H1 (cell line): ENCODE measurements at regions not wholly inside any gene's neighbourhood (a gene's known extent, or its start where the extent isn't known, plus 50 kb on each side); places are given as distances from the start of the nearest gene placed in this dataset.
"Not testable (repeated sequence)": the region's sequence is repeated elsewhere in the genome, so short reads cannot be mapped to it uniquely, and the experiment has no call there.

ENCODE experiments used
- CTCF ChIA-PET: fragments of 300-600 bp; sonication (Branson Sonifier 250); formaldehyde crosslinking; loops from one replicate; lab custom pipeline; 2021; ENCODE audit not compliant: partially characterized antibody; lab: Charles Lee
- POLR2A ChIA-PET: fragments of 300-600 bp; sonication (Branson Sonifier 250); formaldehyde crosslinking; loops from one replicate; lab custom pipeline; 2021; ENCODE audit warnings: inconsistent platforms; ENCODE audit not compliant: partially characterized antibody; lab: Charles Lee
- DNase-seq, 2 experiments: peaks; one replicate each; pipeline versions ENCODE4 v3.0.0 to v3.0.0-alpha.2; 2010 to 2022; ENCODE audit warnings: low spot score in 2 of 2, low read depth in 1 of 2, mixed read lengths in 1 of 2
- FAIRE-seq: peaks from 2 replicates; lab custom pipeline; 2011; peaks lifted over from hg19 to GRCh38; lab: Jason Lieb, UNC
- H2AFZ ChIP-seq: 2 replicates; pipeline ENCODE4 v1.8.1; 2012; ENCODE audit warnings: low read length, inconsistent platforms
- H2AK5ac ChIP-seq: 2 replicates; pipeline ENCODE4 v1.6.1; 2013; ENCODE audit warnings: low read depth, low read length
- H2BK120ac ChIP-seq: replicated peaks from 2 replicates; pipeline ENCODE3; 2013; ENCODE audit warnings: low read depth, low read length, inconsistent platforms
- H2BK12ac ChIP-seq: 2 replicates; pipeline ENCODE4 v1.6.1; 2013; ENCODE audit warnings: low read depth, low read length
- H2BK15ac ChIP-seq: 2 replicates; pipeline ENCODE4 v1.6.1; 2013; ENCODE audit warnings: low read length
- H2BK20ac ChIP-seq: 2 replicates; pipeline ENCODE4 v1.6.1; 2013; ENCODE audit warnings: low read length
- H2BK5ac ChIP-seq: 2 replicates; pipeline ENCODE4 v1.6.1; 2013; ENCODE audit warnings: low read depth, low read length
- H3K14ac ChIP-seq: 2 replicates; pipeline ENCODE4 v1.6.1; 2013; ENCODE audit warnings: inconsistent platforms; ENCODE audit not compliant: insufficient read length
- H3K18ac ChIP-seq: 2 replicates; pipeline ENCODE4 v1.6.1; 2013; ENCODE audit warnings: low read length; ENCODE audit errors: extremely low read depth
- H3K23ac ChIP-seq: 2 replicates; pipeline ENCODE4 v1.6.1; 2013; ENCODE audit warnings: inconsistent platforms; ENCODE audit not compliant: insufficient read length
- H3K23me2 ChIP-seq: 2 replicates; pipeline ENCODE4 v1.6.1; 2013; ENCODE audit warnings: low read depth, low read length
- H3K27ac ChIP-seq: 2 replicates; pipeline ENCODE4 v1.6.1; 2011; ENCODE audit warnings: low read depth, low read length, inconsistent platforms
- H3K27me3 ChIP-seq, 4 experiments: replicated peaks in 1 of 4; 1 replicate in 1 of 4; 2 replicates in 3 of 4; pipeline versions ENCODE4 v1.6.1 to v1.8.1; 2011 to 2013; ENCODE audit warnings: low read length in 3 of 4, mild to moderate bottlenecking in 3 of 4, inconsistent platforms in 2 of 4, mixed read lengths in 2 of 4, moderate library complexity in 1 of 4; ENCODE audit not compliant: control insufficient read depth in 3 of 4, insufficient read depth in 3 of 4; ENCODE audit errors: extremely low read depth in 1 of 4
- H3K36me3 ChIP-seq, 4 experiments: 2 replicates each; pipeline versions ENCODE4 v1.6.1 to v1.8.1; 2011 to 2013; ENCODE audit warnings: mild to moderate bottlenecking in 4 of 4, low read length in 3 of 4, moderate library complexity in 2 of 4, control low read depth in 1 of 4, inconsistent platforms in 1 of 4; ENCODE audit not compliant: insufficient read depth in 4 of 4, control insufficient read depth in 2 of 4
- H3K4ac ChIP-seq: replicated peaks from 2 replicates; pipeline ENCODE3; 2013; ENCODE audit warnings: low read length, low read depth, mixed read lengths, inconsistent platforms; ENCODE audit not compliant: insufficient read length
- H3K4me1 ChIP-seq, 4 experiments: replicated peaks in 1 of 4; 1 replicate in 1 of 4; 2 replicates in 3 of 4; pipeline versions ENCODE4 v1.6.1 to v1.8.1; 2011 to 2013; ENCODE audit warnings: low read length in 3 of 4, inconsistent platforms in 2 of 4, mixed read lengths in 1 of 4; ENCODE audit not compliant: insufficient read depth in 4 of 4, control insufficient read depth in 3 of 4
- H3K4me2 ChIP-seq, 2 experiments: 2 replicates each; pipeline versions ENCODE4 v1.6.1 to v1.8.1; 2011 to 2013; ENCODE audit warnings: low read depth in 2 of 2, low read length in 2 of 2, control low read depth in 1 of 2, inconsistent platforms in 1 of 2, mild to moderate bottlenecking in 1 of 2; ENCODE audit not compliant: insufficient read depth in 1 of 2
- H3K4me3 ChIP-seq, 4 experiments: fragments of 200-600, 300-600 bp in 1 of 4; sonication (generic), shearing (Covaris generic), sonication (Bioruptor Twin) in 1 of 4; 2 replicates each; pipeline versions ENCODE4 v1.5.1 to v1.8.1; 2011 to 2016; ENCODE audit warnings: low read length in 4 of 4, low read depth in 3 of 4, control low read depth in 2 of 4, inconsistent platforms in 2 of 4, mild to moderate bottlenecking in 2 of 4, mixed read lengths in 1 of 4, moderate library complexity in 1 of 4; ENCODE audit not compliant: insufficient read depth in 2 of 4; ENCODE audit errors: extremely low read depth in 1 of 4
- H3K56ac ChIP-seq: replicated peaks from 2 replicates; pipeline ENCODE3; 2013; ENCODE audit warnings: low read depth, mild to moderate bottlenecking, mixed read lengths, low read length, inconsistent platforms; ENCODE audit not compliant: insufficient read length
- H3K79me1 ChIP-seq: 2 replicates; pipeline ENCODE4 v1.6.1; 2013; ENCODE audit warnings: low read depth, low read length, control low read depth
- H3K79me2 ChIP-seq, 2 experiments: 2 replicates each; pipeline versions ENCODE4 v1.6.1 to v1.8.1; 2012 to 2013; ENCODE audit warnings: low read length in 2 of 2, mild to moderate bottlenecking in 2 of 2, inconsistent platforms in 1 of 2; ENCODE audit not compliant: insufficient read depth in 2 of 2, control insufficient read depth in 1 of 2
- H3K9ac ChIP-seq, 4 experiments: replicated peaks in 1 of 4; 1 replicate in 1 of 4; 2 replicates in 3 of 4; pipeline versions ENCODE4 v1.6.1 to v1.8.1; 2011 to 2013; ENCODE audit warnings: low read depth in 3 of 4, low read length in 3 of 4, control low read depth in 2 of 4, mild to moderate bottlenecking in 2 of 4, moderate library complexity in 2 of 4, inconsistent platforms in 1 of 4; ENCODE audit errors: extremely low read depth in 1 of 4
- H3K9me3 ChIP-seq, 2 experiments: 2 replicates each; pipeline versions ENCODE4 v1.6.1 to v1.8.1; 2012 to 2013; ENCODE audit warnings: mild to moderate bottlenecking in 2 of 2, moderate library complexity in 2 of 2, control low read depth in 1 of 2, inconsistent platforms in 1 of 2, low read depth in 1 of 2, low read length in 1 of 2, mixed read lengths in 1 of 2; ENCODE audit not compliant: insufficient read depth in 2 of 2
- H4K20me1 ChIP-seq, 2 experiments: replicated peaks in 1 of 2; 2 replicates each; pipeline versions ENCODE3 to v1.8.1; 2011 to 2013; ENCODE audit warnings: inconsistent platforms in 2 of 2, low read length in 2 of 2, mild to moderate bottlenecking in 1 of 2; ENCODE audit not compliant: insufficient read depth in 2 of 2, control insufficient read depth in 1 of 2
- H4K5ac ChIP-seq: 2 replicates; pipeline ENCODE4 v1.6.1; 2013; ENCODE audit warnings: low read length, low read depth, mixed read lengths, inconsistent platforms; ENCODE audit not compliant: insufficient read length
- H4K8ac ChIP-seq: 2 replicates; pipeline ENCODE4 v1.8.0; 2013; ENCODE audit warnings: mild to moderate bottlenecking, moderate library complexity, low read length, inconsistent platforms; ENCODE audit not compliant: insufficient read depth; ENCODE audit errors: extremely low read depth
- H4K91ac ChIP-seq: replicated peaks from 2 replicates; pipeline ENCODE3; 2013; ENCODE audit warnings: low read length, mixed read lengths, inconsistent platforms; ENCODE audit not compliant: insufficient read length
- MAX ChIP-seq: IDR thresholded peaks from 2 replicates; pipeline ENCODE4 v1.6.1; 2012; ENCODE audit warnings: inconsistent platforms
- WGBS, 2 experiments: shearing (Covaris generic) in 1 of 2; methylation state at CpG; one replicate each; pipeline versions ENCODE4 v1.1.6 to v1.1.7; 2013 to 2015; ENCODE audit warnings: low lambda C conversion rate in 2 of 2, mixed read lengths in 2 of 2, inconsistent platforms in 1 of 2, low coverage in 1 of 2, missing lambda C conversion rate in 1 of 2; ENCODE audit not compliant: insufficient replicate concordance in 2 of 2, insufficient coverage in 1 of 2, insufficient read length in 1 of 2; ENCODE audit errors: extremely low coverage in 1 of 2, missing lambda C conversion rate in 1 of 2; 5-methylcytosine and 5-hydroxymethylcytosine counted together

GRCh38 chr1:58169160-58169559 is 377.4 kb downstream of the OMA1 start:
- H3K4me1 ChIP-seq, H2BK15ac ChIP-seq, H3K27ac ChIP-seq, H3K4ac ChIP-seq, H4K8ac ChIP-seq, H3K79me1 ChIP-seq, H3K4me3 ChIP-seq, H4K5ac ChIP-seq, H3K56ac ChIP-seq, H3K27me3 ChIP-seq, H3K36me3 ChIP-seq, H3K14ac ChIP-seq, H2BK120ac ChIP-seq, H3K9me3 ChIP-seq, H4K20me1 ChIP-seq, H2BK5ac ChIP-seq, DNase-seq, H3K79me2 ChIP-seq, H4K91ac ChIP-seq, H2AFZ ChIP-seq, POLR2A ChIA-PET, H3K23ac ChIP-seq, H3K23me2 ChIP-seq, H3K9ac ChIP-seq, H2AK5ac ChIP-seq: not testable (repeated sequence)
- FAIRE-seq = peak; percentile 83
- CTCF ChIA-PET = interaction anchor here (1.1 kb wide), 1 partner anchor 35 kb away, joined by 3 read pairs; no protein-coding TSS in a partner anchor
- peak; percentile 59 for TF ChIP-seq MAX
- peak overlapping the region; percentile 19; the same call in 1 of the 2 replicates for H2BK12ac ChIP-seq
- 0 out of 4 replicates have a peak overlapping the region, but pooled peaks of 1 of the 2 experiments have one; percentile 20 for H3K4me2 ChIP-seq
- H2BK20ac ChIP-seq = peak overlapping the region; percentile 40; the same call in 1 of the 2 replicates
- 39% methylated on average over 3 of the region's 3 CpGs; no CpG with 5 or more reads in 1 of the 2 experiments for WGBS, 2 experiments
- peak overlapping the region; percentile 71; the same call in 1 of the 2 replicates for H3K18ac ChIP-seq

- H3K4me3 ChIP-seq, H3K4ac ChIP-seq, H2AFZ ChIP-seq, H4K8ac ChIP-seq, H3K4me2 ChIP-seq, H2BK12ac ChIP-seq, H3K27me3 ChIP-seq, H3K14ac ChIP-seq, H3K9ac ChIP-seq, H2AK5ac ChIP-seq, H3K18ac ChIP-seq, H3K56ac ChIP-seq, H3K79me2 ChIP-seq, DNase-seq, H3K9me3 ChIP-seq, H3K4me1 ChIP-seq, H2BK20ac ChIP-seq, H3K36me3 ChIP-seq, H3K23me2 ChIP-seq, H2BK5ac ChIP-seq, H3K27ac ChIP-seq, POLR2A ChIA-PET, FAIRE-seq, H4K91ac ChIP-seq, H2BK120ac ChIP-seq, H3K79me1 ChIP-seq, H4K20me1 ChIP-seq, H3K23ac ChIP-seq, H4K5ac ChIP-seq, H2BK15ac ChIP-seq: not testable (repeated sequence)
- WGBS, 2 experiments = 100% methylated on average over 1 of the region's 1 CpG; no CpG with 5 or more reads in 1 of the 2 experiments
- CTCF ChIA-PET = interaction anchor here (0.6 to 5.7 kb wide), 4 partner anchors 9 to 201 kb away, joined by 3 to 54 read pairs (median 4); no protein-coding TSS in a partner anchor
Measured at GRCh38 chr1:58167131-58167530, 379.4 kb downstream of the OMA1 start.
